ENCODE measurements at regions not wholly inside any gene's neighbourhood (a gene's known extent, or its start where the extent isn't known, plus 50 kb on each side); places are given as distances from the start of the nearest gene placed in this dataset.

DNA sequence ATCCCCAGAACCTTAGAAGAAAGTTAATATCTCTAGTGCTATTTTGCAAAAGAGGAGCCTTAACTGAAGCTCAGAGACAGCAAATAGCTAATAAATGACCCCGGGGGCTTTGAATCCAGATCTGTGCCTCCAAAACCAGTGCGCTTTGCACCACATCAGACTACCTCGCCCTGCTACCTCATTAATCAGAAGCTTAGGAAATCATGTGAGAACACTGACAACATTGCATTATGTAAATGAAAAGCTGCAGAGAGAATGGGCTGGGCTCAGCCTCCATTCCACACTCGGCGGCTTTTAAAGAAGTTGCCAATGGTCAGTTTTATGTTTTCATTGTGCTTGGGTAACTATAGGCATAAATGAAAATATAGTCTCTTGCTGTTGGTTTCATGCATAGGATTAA, 54.0 kb upstream of the STMND1 start:
- DNase-seq = no peak

DNA sequence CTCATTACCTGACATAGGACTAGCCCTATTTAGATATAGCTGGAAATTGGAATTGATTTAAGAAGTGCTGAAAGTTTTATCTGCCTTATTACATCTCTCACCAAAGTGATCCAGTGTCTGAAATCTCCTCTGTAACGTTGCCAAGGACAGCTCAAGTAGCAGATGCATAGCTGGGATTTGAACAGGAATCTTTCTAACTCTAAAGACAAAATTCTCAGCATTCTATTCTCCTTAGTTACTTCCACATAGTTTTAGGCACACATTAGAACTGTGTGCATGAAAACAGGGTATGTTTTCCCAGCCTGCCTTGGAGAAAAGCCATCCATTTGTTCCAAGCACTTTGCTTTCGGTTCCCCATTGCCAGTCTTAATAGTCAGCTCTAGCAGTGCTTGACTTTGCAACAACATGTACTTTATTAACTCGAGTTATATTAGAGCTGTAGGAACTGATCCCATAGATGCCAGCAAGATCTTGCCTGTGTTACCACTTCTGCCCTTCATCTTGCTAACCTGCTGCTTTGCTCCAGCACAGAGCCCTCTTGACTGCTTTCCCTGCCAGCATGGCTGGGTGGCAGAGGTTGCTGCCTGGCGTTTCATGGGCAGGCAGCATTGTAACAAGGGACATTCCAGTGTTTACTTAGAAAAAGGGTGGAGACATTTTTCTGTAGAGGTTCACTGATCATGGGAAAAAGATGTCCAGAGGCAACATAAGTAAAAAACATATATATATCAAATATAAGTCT, 56.1 kb upstream of the STMND1 start:
- no peak for DNase-seq

DNA sequence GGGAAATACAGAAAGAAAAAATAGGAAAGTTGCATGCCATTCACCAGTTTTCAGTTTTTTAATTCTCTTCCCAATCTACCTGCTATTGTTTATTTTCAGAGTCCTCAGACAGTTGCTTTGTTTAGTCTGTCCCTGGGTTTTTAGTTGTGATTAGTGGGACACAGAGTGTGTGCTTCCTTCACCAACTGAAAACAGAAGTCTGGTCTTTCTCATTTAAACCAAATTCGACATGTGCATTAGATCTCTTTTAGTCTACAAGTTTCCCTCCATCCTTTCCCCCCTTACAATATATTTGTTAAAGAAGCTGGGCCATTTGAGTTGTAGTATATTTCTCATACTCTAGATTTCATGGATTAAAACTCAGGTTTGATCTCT, 58.7 kb upstream of the STMND1 start:
- DNase-seq = no peak

DNA sequence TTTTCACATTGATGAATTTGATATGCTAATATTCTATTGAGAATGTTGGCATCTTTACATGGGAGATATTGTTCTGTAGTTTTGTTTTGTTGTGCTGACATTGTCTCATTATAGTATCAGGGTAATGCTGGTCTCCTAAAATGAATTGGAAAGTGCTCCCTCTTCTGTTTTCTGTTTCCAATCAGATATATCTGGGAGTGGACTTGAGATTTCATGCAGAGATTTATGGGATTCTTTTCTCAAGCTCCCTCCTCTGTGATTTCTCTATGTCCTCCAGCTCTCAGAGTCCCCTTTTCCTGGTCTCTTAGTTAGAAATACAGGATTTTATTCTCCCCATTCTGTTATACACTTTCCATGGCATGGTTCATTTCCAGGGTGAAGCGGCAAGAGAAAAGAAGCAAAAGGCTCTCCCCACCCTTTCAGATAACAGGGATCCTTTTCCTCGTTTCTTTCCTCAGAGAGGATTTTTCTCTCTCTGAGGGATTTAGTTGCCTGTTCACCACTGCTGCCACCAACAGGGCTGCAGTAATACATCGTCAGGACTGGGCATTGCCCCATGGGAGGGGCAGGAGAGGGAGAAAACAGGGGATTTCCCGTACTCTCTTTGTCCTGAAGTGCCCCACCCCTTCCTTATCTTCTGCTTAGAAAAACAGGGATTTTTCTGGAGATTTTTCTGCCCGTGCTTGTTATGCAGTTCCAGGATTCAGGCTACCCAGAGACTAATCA, 59.3 kb upstream of the STMND1 start:
- no peak for DNase-seq

DNA sequence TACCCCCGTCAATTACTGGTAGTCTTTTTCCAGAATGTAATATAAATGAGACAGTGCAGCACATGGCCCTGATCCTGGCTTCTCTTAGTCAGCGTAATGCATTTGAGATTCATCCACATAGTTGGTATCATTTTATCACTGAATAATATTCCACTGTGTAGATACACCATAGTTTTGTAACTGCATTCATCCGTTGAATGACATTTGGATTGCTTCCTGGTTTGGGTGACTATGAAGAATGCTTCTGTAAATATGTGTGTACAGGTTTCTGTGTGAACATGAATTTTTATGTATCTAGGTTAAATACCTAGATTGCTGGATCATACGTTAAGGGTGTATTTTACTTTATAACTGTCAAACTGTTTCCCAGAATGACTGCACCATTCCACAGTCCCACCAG, 62.6 kb upstream of the STMND1 start:
- DNase-seq = no peak

DNA sequence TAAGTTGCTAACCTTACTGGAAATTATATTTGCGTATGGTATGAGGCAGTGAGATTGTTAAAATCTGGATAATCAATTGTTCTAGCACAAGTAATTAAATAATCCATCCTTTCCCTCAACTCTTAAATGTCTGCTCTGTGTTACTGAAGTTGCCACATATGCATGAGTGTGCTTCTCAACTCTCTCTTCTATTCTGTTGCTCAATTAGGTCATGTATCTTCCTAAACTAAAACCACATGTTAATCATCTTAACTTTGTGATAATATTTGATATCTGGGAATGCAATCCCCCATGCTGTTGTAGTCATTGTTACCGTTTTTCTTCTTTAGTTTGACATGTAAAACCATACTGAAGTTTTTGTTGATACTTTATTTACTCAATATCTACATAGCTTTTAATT, 63.5 kb upstream of the STMND1 start:
- DNase-seq = no peak

DNA sequence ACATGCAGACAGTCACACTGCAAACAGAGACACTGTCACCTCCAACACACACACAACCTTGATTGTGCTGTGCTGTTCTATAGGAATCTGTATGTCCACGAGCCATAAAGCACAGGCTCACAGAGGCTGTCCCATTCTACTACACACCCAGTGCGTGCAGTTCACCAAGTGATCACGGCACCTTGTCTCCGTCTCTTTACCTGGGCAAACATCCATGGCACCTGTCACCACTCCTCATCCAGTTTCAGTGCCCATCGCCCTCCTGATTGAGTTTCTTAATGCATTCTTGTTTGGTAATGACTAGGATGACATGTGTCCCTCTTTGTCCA, 65.8 kb upstream of the STMND1 start:
- no peak for DNase-seq

DNA sequence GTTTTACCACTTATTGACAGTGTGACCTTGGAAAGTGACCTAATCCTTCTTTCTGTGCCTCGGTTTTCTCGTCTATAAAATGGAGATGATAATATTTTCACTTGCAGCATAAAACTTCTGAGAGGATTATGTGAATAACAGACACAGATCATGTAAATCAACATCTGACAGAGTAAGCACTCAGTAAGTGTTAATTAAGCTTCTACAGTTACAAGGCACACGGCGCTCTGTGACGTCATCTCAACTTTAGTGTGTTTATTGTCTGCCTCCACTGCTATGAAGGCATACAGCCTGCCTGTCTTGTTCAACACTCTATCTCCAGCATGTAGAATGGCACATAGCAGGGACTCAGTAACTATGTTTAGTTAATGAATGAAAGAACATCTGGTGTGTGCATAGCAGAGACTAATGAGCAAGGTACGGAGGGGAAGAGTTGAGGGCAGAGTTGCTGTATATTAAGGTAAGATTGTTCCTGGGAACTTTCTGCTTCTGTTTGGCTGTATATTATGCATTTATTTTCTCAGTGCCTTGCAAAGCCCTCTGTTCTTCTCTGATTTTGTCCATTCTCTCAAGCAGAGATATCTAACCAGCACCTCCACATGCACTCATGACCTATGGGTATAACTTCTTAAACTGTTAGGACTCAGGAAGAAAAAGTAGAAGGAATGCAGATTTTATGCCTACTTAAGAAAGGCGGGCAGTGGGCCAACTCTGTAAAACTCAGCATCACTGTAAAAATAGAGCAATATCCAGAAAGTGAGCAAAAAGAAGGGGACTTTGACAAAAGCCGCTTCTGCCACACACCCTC, 66.4 kb upstream of the STMND1 start:
- DNase-seq = no peak

DNA sequence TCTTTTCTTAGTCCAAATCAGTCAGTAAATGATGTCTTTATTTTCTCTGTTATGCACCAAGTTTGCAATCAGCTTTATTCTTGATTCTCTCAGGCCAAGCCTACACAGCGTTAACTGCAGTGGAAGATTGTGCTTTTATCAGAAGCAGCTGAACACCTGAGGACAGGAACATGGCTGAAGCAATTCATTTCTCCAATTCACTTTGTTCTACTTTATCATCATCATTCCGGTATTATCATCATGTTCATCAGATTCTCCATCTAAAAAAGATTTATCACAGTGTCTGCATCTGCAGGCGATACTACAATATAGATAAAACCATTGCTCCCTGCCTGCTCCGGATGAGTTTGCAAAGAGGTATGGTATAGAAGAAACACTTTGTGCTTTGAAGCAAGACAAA, 68.1 kb upstream of the STMND1 start:
- no peak for DNase-seq

DNA sequence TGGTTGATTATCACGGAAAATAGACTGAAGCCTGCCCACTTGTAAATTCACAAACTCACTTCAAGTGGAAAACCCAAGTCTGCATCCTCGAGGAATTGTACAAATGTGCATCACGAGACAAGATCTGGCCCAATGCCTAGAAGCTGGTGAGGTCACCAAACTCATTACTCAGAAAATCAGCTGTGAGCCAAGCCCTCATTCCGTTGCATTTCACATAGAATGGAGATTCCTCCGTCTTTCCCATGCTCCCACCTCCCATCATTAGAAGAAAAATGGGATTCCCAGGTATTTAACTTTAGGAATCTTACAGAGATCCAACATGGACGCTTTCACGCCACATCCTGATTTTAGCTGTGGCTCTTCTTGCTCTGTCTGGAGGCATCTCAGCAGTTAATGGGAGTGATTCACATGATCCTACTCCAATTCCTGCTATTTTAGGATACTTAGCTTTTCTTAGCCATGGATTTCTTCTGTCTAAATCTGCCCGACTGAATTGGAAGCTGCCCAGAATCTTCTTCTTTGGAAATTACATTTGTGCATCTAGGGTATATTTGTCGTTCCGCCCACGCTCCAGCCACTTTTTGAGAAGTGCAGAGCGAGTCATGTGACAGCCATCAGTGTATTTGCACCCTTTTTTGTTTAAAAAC, 68.7 kb upstream of the STMND1 start:
- no peak for DNase-seq

DNA sequence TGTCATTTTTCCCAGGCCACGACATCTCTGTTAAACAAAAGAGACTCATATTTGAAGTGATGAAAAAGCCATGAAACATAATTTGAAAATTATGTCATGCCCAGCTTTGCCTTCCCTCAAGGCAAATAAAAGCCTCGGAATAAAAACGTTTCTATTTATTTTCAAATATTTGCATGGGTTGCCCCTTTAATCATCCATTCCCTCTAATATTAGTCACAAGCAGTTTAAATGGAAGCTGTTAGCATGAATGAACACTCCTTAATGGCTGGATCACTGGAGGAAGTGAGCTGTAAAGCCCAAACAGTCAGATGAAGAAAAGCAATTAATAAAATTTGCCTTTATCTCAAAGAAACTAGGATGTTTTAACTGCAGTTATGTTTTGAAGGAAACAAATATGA, 69.3 kb upstream of the STMND1 start:
- no peak for DNase-seq

DNA sequence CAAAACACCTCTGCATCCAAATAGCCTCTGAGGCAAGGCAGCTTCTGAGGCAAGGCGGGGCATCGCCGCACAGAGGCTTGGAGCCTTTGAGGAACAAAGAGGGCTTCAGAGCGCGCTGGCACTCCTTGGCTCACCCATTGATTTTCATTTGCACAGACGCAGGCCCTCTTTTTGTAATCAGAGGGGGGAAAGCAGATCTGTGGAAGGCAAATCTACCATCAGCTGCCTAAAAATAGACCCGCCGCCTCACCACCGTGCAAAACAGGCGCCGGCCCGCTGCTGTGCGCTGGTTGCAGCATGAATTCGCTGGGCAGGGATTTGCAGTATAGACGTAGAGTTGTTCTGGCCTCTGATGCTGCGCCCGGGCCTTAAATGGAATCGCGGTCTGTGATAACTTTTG, 69.9 kb upstream of the STMND1 start:
- no peak for DNase-seq

DNA sequence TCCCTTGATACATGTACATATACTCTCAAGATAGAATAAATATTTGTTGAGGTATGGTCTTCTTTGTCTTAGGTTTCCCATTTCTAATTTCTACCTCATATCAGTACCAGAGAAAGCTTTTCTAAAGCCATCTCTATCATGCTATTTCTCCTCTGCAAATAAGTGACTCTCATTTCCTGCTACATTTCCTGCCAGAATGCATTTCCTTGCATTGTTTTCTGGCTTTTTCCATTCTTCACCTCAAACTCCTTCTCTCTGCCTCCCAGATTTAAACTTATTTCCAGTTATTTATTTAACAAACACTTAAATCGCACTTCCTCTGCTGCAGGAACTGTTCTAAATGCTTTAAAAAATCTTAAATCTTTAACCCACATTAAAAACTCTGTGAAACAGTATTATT, 74.4 kb upstream of the STMND1 start:
- no peak for DNase-seq

DNA sequence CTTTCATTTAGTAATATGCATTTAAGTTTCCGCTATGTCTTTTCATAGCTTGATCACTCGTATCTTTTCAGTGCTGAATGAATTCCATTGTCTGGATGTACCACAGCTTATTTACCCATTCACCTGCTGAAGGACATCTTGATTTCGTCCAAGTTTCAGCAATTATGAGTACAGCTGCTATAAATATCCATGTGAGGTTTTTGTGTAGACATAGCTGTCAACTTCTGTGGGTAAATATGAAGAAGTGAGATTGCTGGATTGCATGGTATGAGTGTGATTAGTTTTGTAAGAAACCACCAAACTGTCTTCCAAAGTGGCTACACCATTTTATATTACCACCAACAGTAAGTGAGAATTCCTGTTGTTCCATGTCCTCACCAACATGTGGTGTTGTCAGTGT, 79.2 kb upstream of the STMND1 start:
- no peak for DNase-seq

DNA sequence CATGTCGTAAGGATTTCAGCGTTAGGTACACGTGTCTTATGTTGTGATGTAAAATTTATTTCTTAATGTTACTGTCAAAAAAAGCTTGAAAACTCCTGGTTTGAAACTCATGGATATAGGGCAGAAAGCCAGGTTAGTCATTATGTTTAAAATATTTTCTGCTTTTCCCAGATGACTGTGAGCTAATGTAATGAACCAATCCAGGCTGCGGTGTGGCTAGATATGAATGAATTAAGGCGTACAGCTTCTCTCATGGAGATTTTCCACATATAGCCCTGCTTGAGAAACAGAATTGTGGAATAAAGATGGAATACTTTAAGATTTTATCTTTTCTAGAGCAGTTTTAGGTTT, 80.3 kb upstream of the STMND1 start:
- DNase-seq = no peak

DNA sequence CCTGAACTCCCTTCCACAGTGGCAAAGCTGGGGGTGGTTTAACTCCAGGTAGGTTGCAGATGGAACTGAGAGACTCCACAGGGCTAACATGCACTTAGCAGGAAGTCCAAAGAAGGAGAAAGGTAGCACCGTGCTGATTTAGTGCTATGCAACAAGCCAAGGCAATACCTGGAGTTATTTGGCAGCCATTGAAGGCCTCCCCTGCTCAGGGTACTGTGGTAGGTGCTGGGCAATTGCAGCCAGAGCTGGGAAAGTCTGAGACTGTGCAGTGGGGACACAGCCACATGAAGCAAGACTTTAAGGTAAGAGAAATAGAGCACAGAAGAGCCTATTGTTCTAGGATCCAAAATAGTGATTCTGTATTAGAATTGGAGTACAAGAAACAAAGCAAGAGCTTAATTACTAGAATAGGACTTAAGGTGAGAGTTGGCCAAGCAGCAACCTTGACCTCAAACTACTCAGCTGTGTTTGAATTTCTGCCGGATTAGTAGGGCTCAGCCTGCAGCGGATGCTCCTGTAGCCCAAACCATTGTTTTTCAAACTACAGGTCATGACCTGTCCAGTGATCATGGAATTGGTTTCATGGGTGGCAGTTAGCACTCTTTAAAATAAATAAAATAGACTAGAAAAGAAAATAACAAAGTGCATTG, 80.8 kb upstream of the STMND1 start:
- DNase-seq = no peak

DNA sequence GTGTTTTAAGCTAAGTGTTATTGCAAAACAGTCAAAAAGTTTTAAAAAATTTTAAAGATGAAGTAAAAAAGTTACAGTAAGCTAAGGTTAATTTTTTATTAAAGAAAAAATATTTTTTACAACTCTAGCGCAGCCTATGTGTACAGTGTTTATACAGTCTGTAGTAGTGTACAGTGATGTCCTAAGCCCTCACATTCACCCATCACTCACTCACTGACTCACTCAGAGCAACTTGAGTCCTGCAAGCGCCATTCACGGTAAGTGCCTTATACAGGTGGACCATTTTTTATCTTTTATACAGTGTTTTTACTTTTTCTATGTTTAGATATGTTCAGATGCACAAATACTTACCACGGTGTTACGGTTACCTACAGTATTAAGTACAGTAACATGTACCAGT, 83.4 kb upstream of the STMND1 start:
- DNase-seq = no peak

DNA sequence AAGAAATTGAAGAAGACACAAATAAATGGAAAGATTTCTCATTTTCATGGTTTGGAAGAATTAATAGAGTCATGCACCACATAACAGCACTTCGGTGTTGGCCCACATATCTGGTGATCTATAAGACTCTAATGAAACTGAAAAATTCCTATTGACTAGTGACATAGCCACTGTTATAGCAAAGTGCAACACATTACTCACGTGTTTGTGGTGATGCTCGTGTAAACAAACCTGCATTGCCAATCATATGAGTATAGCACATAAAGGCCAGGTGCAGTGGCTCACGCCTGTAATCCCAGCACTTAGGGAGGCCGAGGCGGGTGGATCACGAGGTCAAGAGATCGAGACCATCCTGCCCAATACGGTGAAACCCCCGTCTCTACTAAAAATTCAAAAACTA, 84.4 kb upstream of the STMND1 start:
- no peak for DNase-seq

DNA sequence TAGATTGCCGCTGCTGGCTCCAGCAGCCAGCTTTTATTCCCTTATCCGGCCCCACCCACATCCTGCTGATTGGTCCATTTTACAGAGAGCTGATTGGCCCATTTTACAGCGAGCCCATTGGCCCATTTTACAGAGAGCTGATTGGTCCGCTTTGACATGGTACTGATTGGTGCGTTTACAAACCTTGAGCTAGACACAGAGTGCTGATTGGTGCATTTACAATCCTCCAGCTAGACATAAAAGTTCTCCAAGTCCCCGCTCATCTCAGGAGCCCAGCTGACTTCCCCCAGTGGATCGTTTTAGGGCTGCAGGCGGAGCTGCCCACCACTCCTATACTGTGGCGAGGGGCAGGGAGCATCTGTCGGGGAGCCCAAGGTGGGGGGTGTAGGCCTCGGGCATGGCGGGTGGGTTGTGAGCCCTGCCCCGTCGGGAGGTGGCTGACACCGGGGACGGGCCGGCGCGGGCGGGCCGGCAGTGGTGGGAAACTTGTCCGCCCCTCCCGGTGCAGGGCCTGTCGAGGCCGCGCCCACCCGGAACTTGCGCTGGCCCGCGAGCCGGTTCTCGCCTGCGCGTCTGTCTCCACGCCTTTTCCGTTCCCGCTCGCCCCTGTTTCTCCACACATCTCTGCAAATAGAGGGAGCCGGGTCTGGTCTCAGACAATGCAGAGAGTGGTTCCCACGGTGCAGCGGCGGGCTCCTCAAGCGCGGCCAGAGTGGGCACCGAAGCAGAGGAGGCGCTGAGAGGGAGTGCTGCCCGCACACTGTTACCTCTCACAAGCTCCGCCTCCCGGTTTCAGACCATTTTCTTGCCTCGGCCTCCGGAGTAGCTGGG, 86.1 kb upstream of the STMND1 start:
- peak; percentile 29 for DNase-seq

DNA sequence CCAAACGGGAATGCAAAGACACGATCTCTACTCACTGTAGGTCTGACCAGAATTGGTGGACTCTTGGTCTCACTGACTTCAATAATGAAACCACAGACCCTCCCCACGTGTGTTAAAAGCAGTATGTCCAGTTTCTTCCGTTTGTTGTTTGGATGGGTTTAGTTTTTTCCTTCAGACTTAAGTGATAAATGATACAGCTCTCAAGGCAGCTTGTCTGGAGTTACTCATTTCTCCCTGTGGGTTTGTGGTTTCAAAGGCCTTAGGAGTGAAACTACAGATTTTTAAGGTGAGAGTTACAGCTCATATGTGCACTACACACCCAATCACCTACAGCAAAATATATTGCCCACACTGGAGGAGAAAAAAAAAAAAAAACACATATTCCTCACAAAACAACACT, 86.7 kb upstream of the STMND1 start:
- no peak for DNase-seq

DNA sequence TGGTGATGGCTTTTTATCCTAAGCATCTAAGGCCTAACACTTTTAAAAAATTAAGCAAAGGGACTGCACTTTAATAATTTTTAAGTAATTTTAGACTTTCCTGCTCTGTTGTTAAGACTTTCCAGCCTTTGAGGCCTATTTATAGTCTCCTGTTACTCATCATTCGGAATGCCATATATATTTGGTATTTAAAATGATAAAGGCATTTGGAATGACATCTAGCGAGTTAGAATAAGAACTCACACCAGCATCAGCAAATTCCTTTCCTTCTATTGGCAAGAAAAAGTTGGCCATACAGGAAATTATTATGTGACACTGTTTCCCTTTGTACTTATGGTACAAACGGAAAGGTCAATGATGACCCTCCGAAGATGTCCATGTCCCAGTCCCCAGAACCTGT, 88.1 kb upstream of the STMND1 start:
- no peak for DNase-seq
